ENCODE measurements at regions not wholly inside any gene's neighbourhood (a gene's known extent, or its start where the extent isn't known, plus 50 kb on each side); places are given as distances from the start of the nearest gene placed in this dataset.

- H3K27ac ChIP-seq, result no peak overlapping the region
- DNase-seq, result no peak
- H3K4me1 ChIP-seq, result peaks cover 0 to 6% of the 10 kb centered on the region in 2 donors
- H3K4me3 ChIP-seq (replicated peaks in 1 of 3), result no peak overlapping the region
- H3K36me3 ChIP-seq, result no peaks in the 10 kb centered on the region
- no peaks in the 10 kb centered on the region for H3K9me3 ChIP-seq
- H3K27me3 ChIP-seq, result no peaks in the 10 kb centered on the region
- intact Hi-C loops (cut with DNase I), result loop anchor here (10.0 kb wide), 1 partner anchor 215 kb away; no protein-coding TSS in a partner anchor
- WGBS, 2 donors, result 53 to 65% methylated on average over 3 of the region's 3 CpGs
- TF ChIP-seq CTCF (IDR thresholded peaks at IDR 0.05), result no peak
- TF ChIP-seq POLR2A (IDR thresholded peaks at IDR 0.05), result no peak
Observed at GRCh38 chr14:98689951-98690350, 582.0 kb downstream of the BCL11B start.

GRCh38 chr14:98692832-98693231, 579.2 kb downstream of the BCL11B start:
- Histone ChIP-seq H3K36me3 (no peaks in the 10 kb centered on the region), H3K4me3 (replicated peaks in 1 of 3) (no peak overlapping the region), H3K27me3 (no peaks in the 10 kb centered on the region), H3K27ac (no peak overlapping the region), H3K4me1 (peaks cover 0 to 6% of the 10 kb centered on the region in 2 donors), H3K9me3 (no peaks in the 10 kb centered on the region)
- TF ChIP-seq CTCF (IDR thresholded peaks at IDR 0.05) (no peak), POLR2A (IDR thresholded peaks at IDR 0.05) (no peak)
- peak; percentile 53 to 56 for DNase-seq
- intact Hi-C loops (cut with DNase I), result loop anchor here (10.0 kb wide), 1 partner anchor 212 kb away; no protein-coding TSS in a partner anchor
- WGBS, 2 donors, result 56% methylated on average over 5 of the region's 5 CpGs

GRCh38 chr14:98694541-98694940, 577.5 kb downstream of the BCL11B start:
- no peaks in the 10 kb centered on the region for H3K27me3 ChIP-seq
- H3K4me1 ChIP-seq, result peaks cover 0 to 6% of the 10 kb centered on the region in 2 donors
- intact Hi-C loops (cut with DNase I), result loop anchor here (10.0 kb wide), 1 partner anchor 210 kb away; no protein-coding TSS in a partner anchor
- H3K27ac ChIP-seq, result no peak overlapping the region
- no peaks in the 10 kb centered on the region for H3K36me3 ChIP-seq
- H3K9me3 ChIP-seq, result no peaks in the 10 kb centered on the region
- no peak for TF ChIP-seq POLR2A (IDR thresholded peaks at IDR 0.05)
- TF ChIP-seq CTCF (IDR thresholded peaks at IDR 0.05), result no peak
- no peak for DNase-seq
- H3K4me3 ChIP-seq (replicated peaks in 1 of 3), result no peak overlapping the region

- no peak overlapping the region for H3K27ac ChIP-seq
- no peaks in the 10 kb centered on the region for H3K9me3 ChIP-seq
- H3K36me3 ChIP-seq, result no peaks in the 10 kb centered on the region
- no peak for TF ChIP-seq CTCF (IDR thresholded peaks at IDR 0.05)
- TF ChIP-seq POLR2A (IDR thresholded peaks at IDR 0.05), result no peak
- 92 to 94% methylated on average over 1 of the region's 1 CpG for WGBS, 2 donors
- H3K27me3 ChIP-seq, result no peaks in the 10 kb centered on the region
- intact Hi-C loops (cut with DNase I), result loop anchor here (10.0 kb wide), 1 partner anchor 209 kb away; no protein-coding TSS in a partner anchor
- no peak overlapping the region for H3K4me3 ChIP-seq (replicated peaks in 1 of 3)
- no peak for DNase-seq
- peaks cover 0 to 6% of the 10 kb centered on the region in 2 donors for H3K4me1 ChIP-seq
Observed at GRCh38 chr14:98695809-98696208, 576.2 kb downstream of the BCL11B start.

GRCh38 chr14:98698341-98698740, 573.7 kb downstream of the BCL11B start:
- TF ChIP-seq CTCF (IDR thresholded peaks at IDR 0.05), result no peak
- no peak for TF ChIP-seq POLR2A (IDR thresholded peaks at IDR 0.05)
- WGBS, 2 donors, result 89 to 96% methylated on average over 3 of the region's 3 CpGs
- Histone ChIP-seq H3K4me1 (no peaks in the 10 kb centered on the region), H3K36me3 (no peaks in the 10 kb centered on the region), H3K27me3 (no peaks in the 10 kb centered on the region), H3K9me3 (no peaks in the 10 kb centered on the region), H3K4me3 (replicated peaks in 1 of 3) (no peak overlapping the region), H3K27ac (no peak overlapping the region)
- DNase-seq, result no peak
- intact Hi-C loops (cut with DNase I), result loop anchor here (10.0 kb wide), 1 partner anchor 206 kb away; no protein-coding TSS in a partner anchor
